ENCODE measurements at regions not wholly inside any gene's neighbourhood (a gene's known extent, or its start where the extent isn't known, plus 50 kb on each side); places are given as distances from the start of the nearest gene placed in this dataset.

DNA sequence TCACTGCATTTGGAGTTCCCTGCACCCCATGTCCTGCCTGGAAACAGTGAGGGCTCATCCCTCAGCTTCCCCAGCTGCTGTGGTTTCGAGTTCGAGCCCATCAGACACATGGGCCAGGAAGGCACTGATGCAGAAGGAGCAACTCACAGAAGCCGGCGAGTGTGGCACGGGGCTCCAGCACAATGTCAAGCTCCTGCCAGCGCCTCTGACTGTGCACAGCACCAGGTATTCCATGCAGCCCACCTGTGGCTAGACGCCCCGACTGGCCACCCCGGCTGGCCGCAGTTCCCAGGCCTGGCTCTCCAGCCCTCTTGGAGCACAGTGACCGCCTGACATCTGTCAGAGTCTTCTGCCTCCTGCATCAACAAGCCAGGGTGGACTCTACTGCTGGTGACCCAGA is 419.4 kb downstream of the SHANK2 start (continued):
- no peak for TF ChIP-seq SP1 (IDR thresholded peaks at IDR 0.05)
- TF ChIP-seq EGR1 (IDR thresholded peaks at IDR 0.05; ENCODE audit: low read depth in 2 of 2): no peak
- no peak for TF ChIP-seq NR2F2 (IDR thresholded peaks at IDR 0.05)

DNA sequence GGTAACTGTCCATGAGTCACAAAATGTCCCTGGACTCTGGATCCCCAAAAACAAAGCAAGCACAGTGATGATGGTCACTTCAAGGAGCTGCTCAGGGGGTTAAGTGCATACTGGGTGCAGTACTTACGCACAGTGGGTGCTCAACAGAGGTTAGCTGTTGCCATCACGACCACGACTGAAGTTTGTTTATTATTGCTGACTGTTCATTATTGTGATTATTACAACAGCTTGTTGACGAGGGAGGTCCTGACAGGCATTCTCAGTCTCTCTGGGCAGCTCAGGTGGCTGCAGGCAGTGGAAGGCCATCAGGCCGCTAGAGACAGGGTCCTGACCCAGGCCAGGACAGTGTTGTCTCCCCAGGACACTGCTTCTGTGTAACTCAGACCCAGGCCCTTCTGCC is 418.8 kb downstream of the SHANK2 start:
- Histone ChIP-seq H3K4me3 (ENCODE audit: low read depth in 1 of 3, low read length in 3 of 3) (no peak overlapping the region), H3K9ac (ENCODE audit: low read depth in 1 of 2, low read length in 2 of 2) (no peak overlapping the region), H3K27me3 (ENCODE audit: control insufficient read depth in 4 of 4, insufficient read depth in 4 of 4, low read length in 3 of 4) (no peaks in the 10 kb centered on the region), H3K27ac (ENCODE audit: low read depth in 1 of 2, low read length in 2 of 2) (no peak overlapping the region), H3K36me3 (ENCODE audit: control insufficient read depth in 4 of 4, insufficient read depth in 3 of 4, low read depth in 1 of 4, low read length in 3 of 4) (peaks cover 0 to 4% (median 0%) of the 10 kb centered on the region in 4 donors), H3K4me1 (ENCODE audit: control insufficient read depth in 4 of 4, insufficient read depth in 4 of 4, low read length in 3 of 4) (no peaks in the 10 kb centered on the region), H3K9me3 (ENCODE audit: control insufficient read depth in 4 of 4, low read length in 3 of 4) (no peaks in the 10 kb centered on the region)
- WGBS: 63% methylated on average over 5 of the region's 5 CpGs
- DNase-seq (ENCODE audit: low spot score): no peak
- TF ChIP-seq RXRA (IDR thresholded peaks at IDR 0.05) (no peak), EGR1 (IDR thresholded peaks at IDR 0.05; ENCODE audit: low read depth in 2 of 2) (no peak), GABPA (IDR thresholded peaks at IDR 0.05 in 1 of 2, conservative IDR thresholded peaks at IDR 0.05 in 1 of 2) (no peak), NR2F2 (IDR thresholded peaks at IDR 0.05) (no peak), RAD21 (IDR thresholded peaks at IDR 0.05) (no peak), HNF4G (IDR thresholded peaks at IDR 0.05) (no peak), JUND (IDR thresholded peaks at IDR 0.05) (no peak), YY1 (IDR thresholded peaks at IDR 0.05) (no peak), HNF4A (conservative IDR thresholded peaks at IDR 0.05) (no peak), TAF1 (conservative IDR thresholded peaks at IDR 0.05) (no peak), FOXA1 (IDR thresholded peaks at IDR 0.05) (no peak)
- TF ChIP-seq, protein P1, sequence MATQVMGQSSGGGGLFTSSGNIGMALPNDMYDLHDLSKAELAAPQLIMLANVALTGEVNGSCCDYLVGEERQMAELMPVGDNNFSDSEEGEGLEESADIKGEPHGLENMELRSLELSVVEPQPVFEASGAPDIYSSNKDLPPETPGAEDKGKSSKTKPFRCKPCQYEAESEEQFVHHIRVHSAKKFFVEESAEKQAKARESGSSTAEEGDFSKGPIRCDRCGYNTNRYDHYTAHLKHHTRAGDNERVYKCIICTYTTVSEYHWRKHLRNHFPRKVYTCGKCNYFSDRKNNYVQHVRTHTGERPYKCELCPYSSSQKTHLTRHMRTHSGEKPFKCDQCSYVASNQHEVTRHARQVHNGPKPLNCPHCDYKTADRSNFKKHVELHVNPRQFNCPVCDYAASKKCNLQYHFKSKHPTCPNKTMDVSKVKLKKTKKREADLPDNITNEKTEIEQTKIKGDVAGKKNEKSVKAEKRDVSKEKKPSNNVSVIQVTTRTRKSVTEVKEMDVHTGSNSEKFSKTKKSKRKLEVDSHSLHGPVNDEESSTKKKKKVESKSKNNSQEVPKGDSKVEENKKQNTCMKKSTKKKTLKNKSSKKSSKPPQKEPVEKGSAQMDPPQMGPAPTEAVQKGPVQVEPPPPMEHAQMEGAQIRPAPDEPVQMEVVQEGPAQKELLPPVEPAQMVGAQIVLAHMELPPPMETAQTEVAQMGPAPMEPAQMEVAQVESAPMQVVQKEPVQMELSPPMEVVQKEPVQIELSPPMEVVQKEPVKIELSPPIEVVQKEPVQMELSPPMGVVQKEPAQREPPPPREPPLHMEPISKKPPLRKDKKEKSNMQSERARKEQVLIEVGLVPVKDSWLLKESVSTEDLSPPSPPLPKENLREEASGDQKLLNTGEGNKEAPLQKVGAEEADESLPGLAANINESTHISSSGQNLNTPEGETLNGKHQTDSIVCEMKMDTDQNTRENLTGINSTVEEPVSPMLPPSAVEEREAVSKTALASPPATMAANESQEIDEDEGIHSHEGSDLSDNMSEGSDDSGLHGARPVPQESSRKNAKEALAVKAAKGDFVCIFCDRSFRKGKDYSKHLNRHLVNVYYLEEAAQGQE (IDR thresholded peaks at IDR 0.05): no peak
- TF ChIP-seq, protein P2, sequence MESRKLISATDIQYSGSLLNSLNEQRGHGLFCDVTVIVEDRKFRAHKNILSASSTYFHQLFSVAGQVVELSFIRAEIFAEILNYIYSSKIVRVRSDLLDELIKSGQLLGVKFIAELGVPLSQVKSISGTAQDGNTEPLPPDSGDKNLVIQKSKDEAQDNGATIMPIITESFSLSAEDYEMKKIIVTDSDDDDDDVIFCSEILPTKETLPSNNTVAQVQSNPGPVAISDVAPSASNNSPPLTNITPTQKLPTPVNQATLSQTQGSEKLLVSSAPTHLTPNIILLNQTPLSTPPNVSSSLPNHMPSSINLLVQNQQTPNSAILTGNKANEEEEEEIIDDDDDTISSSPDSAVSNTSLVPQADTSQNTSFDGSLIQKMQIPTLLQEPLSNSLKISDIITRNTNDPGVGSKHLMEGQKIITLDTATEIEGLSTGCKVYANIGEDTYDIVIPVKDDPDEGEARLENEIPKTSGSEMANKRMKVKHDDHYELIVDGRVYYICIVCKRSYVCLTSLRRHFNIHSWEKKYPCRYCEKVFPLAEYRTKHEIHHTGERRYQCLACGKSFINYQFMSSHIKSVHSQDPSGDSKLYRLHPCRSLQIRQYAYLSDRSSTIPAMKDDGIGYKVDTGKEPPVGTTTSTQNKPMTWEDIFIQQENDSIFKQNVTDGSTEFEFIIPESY (IDR thresholded peaks at IDR 0.05): no peak
- TF ChIP-seq, protein P3, sequence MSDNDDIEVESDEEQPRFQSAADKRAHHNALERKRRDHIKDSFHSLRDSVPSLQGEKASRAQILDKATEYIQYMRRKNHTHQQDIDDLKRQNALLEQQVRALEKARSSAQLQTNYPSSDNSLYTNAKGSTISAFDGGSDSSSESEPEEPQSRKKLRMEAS (IDR thresholded peaks at IDR 0.05): no peak
- TF ChIP-seq, protein P4, sequence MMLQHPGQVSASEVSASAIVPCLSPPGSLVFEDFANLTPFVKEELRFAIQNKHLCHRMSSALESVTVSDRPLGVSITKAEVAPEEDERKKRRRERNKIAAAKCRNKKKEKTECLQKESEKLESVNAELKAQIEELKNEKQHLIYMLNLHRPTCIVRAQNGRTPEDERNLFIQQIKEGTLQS (IDR thresholded peaks at IDR 0.05): no peak
- TF ChIP-seq, protein P5, sequence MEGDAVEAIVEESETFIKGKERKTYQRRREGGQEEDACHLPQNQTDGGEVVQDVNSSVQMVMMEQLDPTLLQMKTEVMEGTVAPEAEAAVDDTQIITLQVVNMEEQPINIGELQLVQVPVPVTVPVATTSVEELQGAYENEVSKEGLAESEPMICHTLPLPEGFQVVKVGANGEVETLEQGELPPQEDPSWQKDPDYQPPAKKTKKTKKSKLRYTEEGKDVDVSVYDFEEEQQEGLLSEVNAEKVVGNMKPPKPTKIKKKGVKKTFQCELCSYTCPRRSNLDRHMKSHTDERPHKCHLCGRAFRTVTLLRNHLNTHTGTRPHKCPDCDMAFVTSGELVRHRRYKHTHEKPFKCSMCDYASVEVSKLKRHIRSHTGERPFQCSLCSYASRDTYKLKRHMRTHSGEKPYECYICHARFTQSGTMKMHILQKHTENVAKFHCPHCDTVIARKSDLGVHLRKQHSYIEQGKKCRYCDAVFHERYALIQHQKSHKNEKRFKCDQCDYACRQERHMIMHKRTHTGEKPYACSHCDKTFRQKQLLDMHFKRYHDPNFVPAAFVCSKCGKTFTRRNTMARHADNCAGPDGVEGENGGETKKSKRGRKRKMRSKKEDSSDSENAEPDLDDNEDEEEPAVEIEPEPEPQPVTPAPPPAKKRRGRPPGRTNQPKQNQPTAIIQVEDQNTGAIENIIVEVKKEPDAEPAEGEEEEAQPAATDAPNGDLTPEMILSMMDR (IDR thresholded peaks at IDR 0.05; ENCODE audit: low read depth, low read length, missing input control): no peak

Measured in liver (tissue), 8 donors.